ENCODE measurements at regions not wholly inside any gene's neighbourhood (a gene's known extent, or its start where the extent isn't known, plus 50 kb on each side); places are given as distances from the start of the nearest gene placed in this dataset.
"Not testable (repeated sequence)": the region's sequence is repeated elsewhere in the genome, so short reads cannot be mapped to it uniquely, and the experiment has no call there.

DNA sequence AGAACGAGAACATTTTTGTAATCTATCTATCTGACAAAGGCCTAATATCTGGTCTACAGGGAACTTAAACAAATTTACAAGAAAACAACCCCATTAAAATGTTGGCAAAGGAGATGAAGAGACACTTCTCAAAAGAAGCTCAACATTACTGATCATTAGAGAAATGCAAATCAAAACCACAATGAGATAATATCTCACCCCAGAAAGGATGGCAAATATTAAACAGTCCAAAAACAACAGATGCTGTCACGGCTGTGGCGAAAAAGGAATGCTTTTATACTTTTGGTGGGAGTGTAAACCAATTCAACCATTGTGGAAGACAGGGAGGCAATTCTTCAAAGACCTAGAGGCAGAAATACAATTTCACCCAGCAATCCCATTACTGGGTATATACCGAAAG is 2284.8 kb downstream of the ARAP2 start:
- H3K4me3 ChIP-seq (ENCODE audit: low read depth, low read length): no peak overlapping the region
- DNase-seq (ENCODE audit: low read depth): no peak
- TF ChIP-seq, protein P1, sequence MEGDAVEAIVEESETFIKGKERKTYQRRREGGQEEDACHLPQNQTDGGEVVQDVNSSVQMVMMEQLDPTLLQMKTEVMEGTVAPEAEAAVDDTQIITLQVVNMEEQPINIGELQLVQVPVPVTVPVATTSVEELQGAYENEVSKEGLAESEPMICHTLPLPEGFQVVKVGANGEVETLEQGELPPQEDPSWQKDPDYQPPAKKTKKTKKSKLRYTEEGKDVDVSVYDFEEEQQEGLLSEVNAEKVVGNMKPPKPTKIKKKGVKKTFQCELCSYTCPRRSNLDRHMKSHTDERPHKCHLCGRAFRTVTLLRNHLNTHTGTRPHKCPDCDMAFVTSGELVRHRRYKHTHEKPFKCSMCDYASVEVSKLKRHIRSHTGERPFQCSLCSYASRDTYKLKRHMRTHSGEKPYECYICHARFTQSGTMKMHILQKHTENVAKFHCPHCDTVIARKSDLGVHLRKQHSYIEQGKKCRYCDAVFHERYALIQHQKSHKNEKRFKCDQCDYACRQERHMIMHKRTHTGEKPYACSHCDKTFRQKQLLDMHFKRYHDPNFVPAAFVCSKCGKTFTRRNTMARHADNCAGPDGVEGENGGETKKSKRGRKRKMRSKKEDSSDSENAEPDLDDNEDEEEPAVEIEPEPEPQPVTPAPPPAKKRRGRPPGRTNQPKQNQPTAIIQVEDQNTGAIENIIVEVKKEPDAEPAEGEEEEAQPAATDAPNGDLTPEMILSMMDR (conservative IDR thresholded peaks at IDR 0.05; ENCODE audit: low read depth, low read length): no peak

DNA sequence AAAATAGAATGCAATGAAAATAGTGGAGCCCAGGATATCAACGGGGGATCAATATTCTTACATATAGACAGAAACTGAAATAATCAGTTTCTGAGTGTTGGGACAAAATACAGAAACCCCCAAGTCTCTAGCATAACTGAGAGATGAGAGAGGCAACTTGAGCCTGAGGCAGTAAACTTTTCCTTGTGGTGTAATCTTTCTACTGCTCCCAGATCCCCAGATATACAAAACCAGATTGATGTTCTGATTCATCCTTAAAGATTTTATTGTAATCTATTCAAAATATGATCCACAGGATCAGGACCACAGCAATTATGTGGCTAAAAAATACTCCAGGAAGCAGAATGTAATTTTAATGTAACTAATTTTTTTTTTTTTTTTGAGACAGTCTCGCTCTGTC is 2282.6 kb downstream of the ARAP2 start:
- no peak for DNase-seq (ENCODE audit: low read depth)
- TF ChIP-seq, protein P1 (conservative IDR thresholded peaks at IDR 0.05; ENCODE audit: low read depth, low read length): no peak
- H3K4me3 ChIP-seq (ENCODE audit: low read depth, low read length): no peak overlapping the region

DNA sequence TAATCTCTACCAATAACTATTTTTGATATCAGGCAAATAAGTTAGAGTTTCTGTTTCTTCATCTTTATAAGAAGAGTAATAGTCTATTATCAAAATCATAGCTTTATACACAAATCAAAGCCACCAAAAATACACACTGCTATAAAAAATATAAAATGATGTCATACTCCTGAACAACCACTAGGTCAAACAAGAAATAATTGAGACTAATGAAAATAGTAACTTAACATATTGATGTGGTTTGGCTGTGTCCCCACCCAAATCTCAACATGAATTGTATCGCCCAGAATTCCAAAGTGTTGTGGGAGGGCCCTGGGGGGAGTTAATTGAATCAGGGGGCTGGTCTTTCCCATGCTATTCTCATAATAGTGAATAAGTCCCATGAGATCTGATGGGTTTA is 2277.5 kb downstream of the ARAP2 start:
- H3K4me3 ChIP-seq (ENCODE audit: low read depth, low read length): no peak overlapping the region
- TF ChIP-seq, protein P1 (conservative IDR thresholded peaks at IDR 0.05; ENCODE audit: low read depth, low read length): no peak
- DNase-seq (ENCODE audit: low read depth): no peak

DNA sequence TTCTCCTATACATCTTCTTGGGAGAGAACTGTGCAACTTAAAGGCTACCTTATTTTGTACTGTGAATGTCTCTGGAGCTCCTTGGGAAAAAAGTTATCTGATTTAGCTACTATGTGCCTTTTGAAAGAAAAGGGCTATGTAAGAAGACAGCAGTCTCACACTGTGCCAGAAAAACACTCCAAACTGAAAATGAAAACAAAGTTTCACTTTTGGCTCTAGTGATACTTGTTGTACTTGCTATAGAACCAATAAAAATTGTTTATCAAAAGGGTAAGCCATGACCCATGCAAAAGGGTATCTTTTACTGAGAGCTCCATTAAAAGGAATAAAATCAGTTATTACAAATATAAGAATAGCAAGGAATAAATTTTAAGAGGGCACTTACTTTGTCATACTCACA is 2270.0 kb downstream of the ARAP2 start:
- DNase-seq (ENCODE audit: low read depth): no peak
- TF ChIP-seq, protein P1 (conservative IDR thresholded peaks at IDR 0.05; ENCODE audit: low read depth, low read length): no peak

DNA sequence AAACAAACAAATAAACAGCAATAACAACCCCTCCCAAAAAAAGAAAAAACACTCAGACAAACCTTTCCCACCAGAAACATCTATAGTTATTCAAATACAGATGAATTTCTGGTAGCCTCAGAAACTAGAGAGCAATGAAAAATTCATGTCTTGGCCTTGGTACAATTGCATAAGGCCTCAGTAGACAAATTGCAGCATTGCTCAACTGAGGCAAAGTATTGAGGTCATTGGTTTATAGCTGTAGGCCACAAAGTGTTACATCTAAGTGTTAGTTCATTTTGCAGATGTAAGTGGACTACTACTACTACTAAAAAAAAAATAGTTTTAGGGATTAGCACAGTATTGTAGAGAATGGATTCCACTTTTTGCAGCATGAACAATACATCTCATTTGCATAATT is 2268.3 kb downstream of the ARAP2 start:
- TF ChIP-seq, protein P1 (conservative IDR thresholded peaks at IDR 0.05; ENCODE audit: low read depth, low read length): no peak
- no peak overlapping the region for H3K4me3 ChIP-seq (ENCODE audit: low read depth, low read length)
- DNase-seq (ENCODE audit: low read depth): no peak

More for the DNA sequence above, 2270.0 kb downstream of the ARAP2 start:
- no peak overlapping the region for H3K4me3 ChIP-seq (ENCODE audit: low read depth, low read length)

DNA sequence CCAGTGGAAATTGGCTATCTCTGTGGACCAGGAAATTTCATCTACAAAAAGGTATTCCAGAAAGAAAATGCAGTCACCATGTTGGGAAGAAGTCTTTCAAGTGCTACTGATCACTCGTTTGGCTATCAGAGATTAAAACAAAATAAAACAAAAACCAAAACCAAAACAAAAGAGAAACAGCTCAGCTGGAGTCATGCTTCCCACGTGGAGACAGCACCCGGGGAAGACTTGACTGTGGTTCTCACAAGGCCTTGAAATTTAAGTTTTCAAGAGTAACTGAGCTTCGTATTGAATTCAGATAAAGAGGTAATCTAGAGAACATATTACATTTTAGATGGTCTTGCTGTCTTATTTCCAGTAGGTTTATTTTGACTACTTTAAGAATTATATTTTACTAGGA is 2264.5 kb downstream of the ARAP2 start:
- H3K4me3 ChIP-seq (ENCODE audit: low read depth, low read length): not testable (repeated sequence)

DNA sequence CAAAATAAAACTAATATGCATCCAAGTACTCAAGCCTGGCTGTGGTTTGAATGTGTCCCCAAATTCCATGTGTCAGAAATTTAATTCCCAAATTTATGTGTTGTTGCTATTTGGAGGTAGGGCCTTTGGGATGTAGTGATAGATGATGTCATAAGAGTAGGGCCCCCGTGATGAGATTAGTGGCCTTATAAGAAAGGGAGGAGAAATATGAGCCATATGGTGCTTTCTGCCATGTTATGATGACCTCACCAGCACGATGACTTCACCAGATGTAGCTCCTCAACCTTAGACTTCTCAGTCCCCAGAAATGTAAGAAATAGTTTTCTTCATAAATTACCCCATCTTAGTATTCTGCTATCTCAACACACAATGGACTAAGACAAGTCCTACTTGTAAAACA is 2264.0 kb downstream of the ARAP2 start:
- H3K4me3 ChIP-seq (ENCODE audit: low read depth, low read length): no peak overlapping the region
- TF ChIP-seq, protein P1 (conservative IDR thresholded peaks at IDR 0.05; ENCODE audit: low read depth, low read length): no peak
- DNase-seq (ENCODE audit: low read depth): no peak

More for the DNA sequence above, 2264.5 kb downstream of the ARAP2 start:
- not testable (repeated sequence) for DNase-seq (ENCODE audit: low read depth)
